Endothelial cell of umbilical vein (primary cell): ENCODE measurements at regions not wholly inside any gene's neighbourhood (a gene's known extent, or its start where the extent isn't known, plus 50 kb on each side); places are given as distances from the start of the nearest gene placed in this dataset.

Experiments
- BruUV-seq: library from RNA; stranded (reverse); fragments of 400-500 nt; replicated peaks from 2 replicates; lab custom pipeline; 2021; lab: Mats Ljungman, UMichigan
- CTCF ChIA-PET: fragments of 300-600, 350-600 bp; sonication (Branson Sonifier 250); formaldehyde crosslinking; loops from one replicate; lab custom pipeline; 2021; ENCODE audit warnings: antibody characterized with exemption, inconsistent platforms; lab: Charles Lee
- POLR2A ChIA-PET: fragments of 300-600, 350-600 bp; sonication (Branson Sonifier 250); formaldehyde crosslinking; loops from one replicate; lab custom pipeline; 2021; ENCODE audit warnings: antibody characterized with exemption, inconsistent platforms; lab: Charles Lee
- DNase-seq: peaks from one replicate; pipeline ENCODE4 v3.0.0-alpha.2; 2011; ENCODE audit warnings: low read depth, low spot score
- FAIRE-seq: peaks from 2 replicates; lab custom pipeline; 2011; peaks lifted over from hg19 to GRCh38; lab: Jason Lieb, UNC
- H2AFZ ChIP-seq: 2 replicates; pipeline ENCODE4 v1.6.0; 2012; ENCODE audit warnings: low read depth, low read length, control low read depth, inconsistent platforms
- H3K27ac ChIP-seq: 2 replicates; pipeline ENCODE4 v1.5.1; 2011; ENCODE audit warnings: low read depth, mild to moderate bottlenecking, control low read depth, low read length, moderate library complexity; ENCODE audit not compliant: insufficient read depth
- H3K27me3 ChIP-seq, 2 experiments: 2 replicates each; pipeline versions ENCODE4 v1.6.0 to v1.6.1; 2011; ENCODE audit warnings: low read length in 2 of 2, mixed read lengths in 1 of 2; ENCODE audit not compliant: control insufficient read depth in 2 of 2, insufficient read depth in 2 of 2
- H3K36me3 ChIP-seq, 2 experiments: 2 replicates in 1 of 2; 3 replicates in 1 of 2; pipeline ENCODE4 v1.5.1; 2011; ENCODE audit warnings: low read length in 2 of 2, mild to moderate bottlenecking in 1 of 2, moderate library complexity in 1 of 2; ENCODE audit not compliant: control insufficient read depth in 2 of 2, insufficient read depth in 2 of 2; ENCODE audit errors: extremely low read depth in 1 of 2
- H3K4me1 ChIP-seq: 3 replicates; pipeline ENCODE4 v1.5.1; 2011; ENCODE audit warnings: mild to moderate bottlenecking, low read length; ENCODE audit not compliant: control insufficient read depth, insufficient read depth; ENCODE audit errors: extremely low read depth
- H3K4me2 ChIP-seq: 2 replicates; pipeline ENCODE4 v1.6.1; 2011; ENCODE audit warnings: low read length, control low read depth, mixed read lengths; ENCODE audit not compliant: insufficient read depth
- H3K4me3 ChIP-seq, 3 experiments: fragments of 200-600 bp in 1 of 3; sonication (generic), shearing (Covaris generic) in 1 of 3; replicated peaks in 1 of 3; 2 replicates each; pipeline ENCODE4 v1.5.1; 2011 to 2016; ENCODE audit warnings: control low read depth in 3 of 3, low read length in 3 of 3, mild to moderate bottlenecking in 2 of 3, inconsistent platforms in 1 of 3, low read depth in 1 of 3, moderate library complexity in 1 of 3; ENCODE audit not compliant: insufficient read depth in 1 of 3
- H3K79me2 ChIP-seq: 2 replicates; pipeline ENCODE4 v1.6.0; 2012; ENCODE audit warnings: low read length, inconsistent platforms; ENCODE audit not compliant: control insufficient read depth, insufficient read depth
- H3K9ac ChIP-seq: replicated peaks from 2 replicates; pipeline ENCODE3; 2011; ENCODE audit warnings: low read length, control low read depth; ENCODE audit not compliant: insufficient read depth; ENCODE audit errors: extremely low read depth
- H3K9me1 ChIP-seq: replicated peaks from 3 replicates; pipeline ENCODE4 v1.6.0; 2011; ENCODE audit warnings: mild to moderate bottlenecking, low read length; ENCODE audit not compliant: control insufficient read depth, insufficient read depth; ENCODE audit errors: extremely low read depth
- H3K9me3 ChIP-seq: replicated peaks from 2 replicates; pipeline ENCODE4 v1.5.1; 2012; ENCODE audit warnings: low read length, inconsistent platforms; ENCODE audit not compliant: control insufficient read depth, insufficient read depth
- H4K20me1 ChIP-seq: replicated peaks from 2 replicates; pipeline ENCODE3; 2011; ENCODE audit warnings: mild to moderate bottlenecking, low read length; ENCODE audit not compliant: control insufficient read depth, insufficient read depth; ENCODE audit errors: extremely low read depth
- EZH2 ChIP-seq: IDR thresholded peaks from 2 replicates; pipeline ENCODE4 v1.6.1; 2012; ENCODE audit warnings: borderline replicate concordance, low read depth, mild to moderate bottlenecking, moderate library complexity, low read length, inconsistent platforms; ENCODE audit not compliant: severe bottlenecking
- FOS ChIP-seq: IDR thresholded peaks from 2 replicates; pipeline ENCODE4 v1.6.1; 2011; ENCODE audit warnings: mild to moderate bottlenecking, low read length, moderate library complexity, borderline replicate concordance; ENCODE audit not compliant: insufficient read depth
- GATA2 ChIP-seq: IDR thresholded peaks from 2 replicates; pipeline ENCODE4 v1.7.0; 2011; ENCODE audit warnings: low read depth, mild to moderate bottlenecking, moderate library complexity, mixed read lengths, low read length; ENCODE audit not compliant: insufficient read length, insufficient read depth
- JUN ChIP-seq: IDR thresholded peaks from 2 replicates; pipeline ENCODE4 v1.6.1; 2011; ENCODE audit warnings: borderline replicate concordance, low read depth; ENCODE audit not compliant: insufficient read length, insufficient read depth
- MAX ChIP-seq: IDR thresholded peaks from 2 replicates; pipeline ENCODE4 v1.6.1; 2011; ENCODE audit not compliant: insufficient read depth, insufficient read length
- MYC ChIP-seq: IDR thresholded peaks from one replicate; pipeline ENCODE4 v1.6.1; 2011; ENCODE audit warnings: mild to moderate bottlenecking, low read depth, low read length
- POLR2A ChIP-seq: IDR thresholded peaks from 2 replicates; pipeline ENCODE4 v1.6.1; 2012; ENCODE audit warnings: low read depth, mild to moderate bottlenecking, control low read depth, low read length
- POLR2AphosphoS5 ChIP-seq: IDR thresholded peaks from 2 replicates; pipeline ENCODE4 v1.6.1; 2012; ENCODE audit warnings: low read depth, mild to moderate bottlenecking, control low read depth, low read length, moderate library complexity; ENCODE audit not compliant: insufficient read depth
- dilution Hi-C: fragments of 300-500 bp; cut with MboI; formaldehyde crosslinking; loops from one replicate; pipeline ENCODE4 v1.15.0; 2019; ENCODE audit warnings: low sequenced_read_pairs; ENCODE audit not compliant: extremely low pct_ligation_motif_present
- intact Hi-C: fragments of 100-400 bp; cut with micrococcal nuclease; formaldehyde crosslinking; loops from one replicate; pipeline ENCODE4 v1.10.0; 2022
- TF ChIP-seq, protein P1 (sequence below), 2 donors: IDR thresholded peaks; 1 replicate in 1 of 2; 2 replicates in 1 of 2; pipeline ENCODE4 v1.5.1; 2011; ENCODE audit warnings: low read length in 2 of 2, mild to moderate bottlenecking in 2 of 2, moderate library complexity in 2 of 2, control low read depth in 1 of 2, inconsistent platforms in 1 of 2, low read depth in 1 of 2; ENCODE audit not compliant: insufficient read depth in 1 of 2; ENCODE audit errors: extremely low read depth in 1 of 2

- ChIA-PET POLR2A (no interaction called here), CTCF (interaction anchor here (0.9 to 2.8 kb wide), 2 partner anchors 81 to 331 kb away, joined by 3 to 11 read pairs; no protein-coding TSS in a partner anchor)
- Histone ChIP-seq H3K27me3 (no peaks in the 10 kb centered on the region), H3K4me3 (no peak overlapping the region), H4K20me1 (no peaks in the 10 kb centered on the region), H3K9me3 (no peaks in the 10 kb centered on the region), H2AFZ (no peak overlapping the region), H3K4me2 (no peak overlapping the region), H3K4me1 (no peaks in the 10 kb centered on the region), H3K27ac (no peak overlapping the region), H3K36me3 (no peaks in the 10 kb centered on the region), H3K9me1 (peaks cover 2% of the 10 kb centered on the region), H3K9ac (no peak overlapping the region), H3K79me2 (no peaks in the 10 kb centered on the region)
- TF ChIP-seq EZH2, result no peak
- TF ChIP-seq GATA2, result no peak
- BruUV-seq, result no TSS peak
- intact Hi-C loops (no loop called here), dilution Hi-C loops (no loop called here)
- FAIRE-seq (no peak), DNase-seq (no peak)
These were observed 109.9 kb downstream of the TANC2 start for GRCh38 chr17:63075969-63076368.

DNA sequence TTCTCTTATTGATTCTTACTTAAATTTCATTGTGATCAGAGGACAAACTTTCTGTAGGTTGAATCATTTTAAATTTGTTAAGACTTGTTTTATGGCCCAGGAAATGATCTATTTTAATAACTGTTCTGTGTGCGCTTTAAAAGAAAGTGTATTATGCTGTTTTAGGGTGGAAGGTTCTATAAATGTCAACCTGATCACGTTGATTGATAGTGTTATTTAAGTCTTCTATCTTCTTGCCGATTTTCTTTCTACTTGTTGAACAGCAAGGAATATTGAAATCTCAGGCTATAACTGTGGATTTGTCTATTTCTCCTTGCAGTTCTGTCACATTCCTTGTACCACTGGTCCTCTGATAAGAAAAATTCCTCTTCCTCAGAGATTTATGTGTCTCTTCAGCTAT is 112.7 kb downstream of the TANC2 start:
- Histone ChIP-seq H3K36me3 (no peaks in the 10 kb centered on the region), H3K9me1 (no peaks in the 10 kb centered on the region), H4K20me1 (no peaks in the 10 kb centered on the region), H3K9ac (no peak overlapping the region), H3K27ac (no peak overlapping the region), H3K79me2 (no peaks in the 10 kb centered on the region), H3K4me2 (no peak overlapping the region), H3K4me1 (no peaks in the 10 kb centered on the region), H3K4me3 (no peak overlapping the region), H3K9me3 (no peaks in the 10 kb centered on the region), H3K27me3 (no peaks in the 10 kb centered on the region), H2AFZ (no peak overlapping the region)
- DNase-seq, result no peak
- intact Hi-C loops (no loop called here), dilution Hi-C loops (no loop called here)
- no peak for FAIRE-seq
- BruUV-seq, result no TSS peak
- TF ChIP-seq POLR2A (no peak), GATA2 (no peak), POLR2AphosphoS5 (no peak), FOS (no peak), JUN (no peak), EZH2 (no peak), MYC (no peak), MAX (no peak)
- TF ChIP-seq, protein P1, sequence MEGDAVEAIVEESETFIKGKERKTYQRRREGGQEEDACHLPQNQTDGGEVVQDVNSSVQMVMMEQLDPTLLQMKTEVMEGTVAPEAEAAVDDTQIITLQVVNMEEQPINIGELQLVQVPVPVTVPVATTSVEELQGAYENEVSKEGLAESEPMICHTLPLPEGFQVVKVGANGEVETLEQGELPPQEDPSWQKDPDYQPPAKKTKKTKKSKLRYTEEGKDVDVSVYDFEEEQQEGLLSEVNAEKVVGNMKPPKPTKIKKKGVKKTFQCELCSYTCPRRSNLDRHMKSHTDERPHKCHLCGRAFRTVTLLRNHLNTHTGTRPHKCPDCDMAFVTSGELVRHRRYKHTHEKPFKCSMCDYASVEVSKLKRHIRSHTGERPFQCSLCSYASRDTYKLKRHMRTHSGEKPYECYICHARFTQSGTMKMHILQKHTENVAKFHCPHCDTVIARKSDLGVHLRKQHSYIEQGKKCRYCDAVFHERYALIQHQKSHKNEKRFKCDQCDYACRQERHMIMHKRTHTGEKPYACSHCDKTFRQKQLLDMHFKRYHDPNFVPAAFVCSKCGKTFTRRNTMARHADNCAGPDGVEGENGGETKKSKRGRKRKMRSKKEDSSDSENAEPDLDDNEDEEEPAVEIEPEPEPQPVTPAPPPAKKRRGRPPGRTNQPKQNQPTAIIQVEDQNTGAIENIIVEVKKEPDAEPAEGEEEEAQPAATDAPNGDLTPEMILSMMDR (IDR thresholded peaks at IDR 0.05; ENCODE audit: extremely low read depth in 1 of 2, insufficient read depth in 1 of 2, low read depth in 1 of 2, low read length in 2 of 2), result no peak
- POLR2A ChIA-PET, result interaction anchor here (0.6 kb wide), 1 partner anchor 437 kb away, joined by 3 read pairs; no protein-coding TSS in a partner anchor
- CTCF ChIA-PET, result interaction anchor here (2.1 kb wide), 1 partner anchor 328 kb away, joined by 7 read pairs; no protein-coding TSS in a partner anchor
